ENCODE measurements at regions not wholly inside any gene's neighbourhood (a gene's known extent, or its start where the extent isn't known, plus 50 kb on each side); places are given as distances from the start of the nearest gene placed in this dataset.

- no peak for DNase-seq
Measured at GRCh38 chr6:40936818-40937251, 102.2 kb downstream of the UNC5CL start.

- no peak for DNase-seq
Measured at GRCh38 chr6:40933864-40934263, 105.2 kb downstream of the UNC5CL start.

GRCh38 chr6:40932953-40933352, 106.1 kb downstream of the UNC5CL start:
- DNase-seq, result no peak

GRCh38 chr6:40932366-40932765, 106.7 kb downstream of the UNC5CL start:
- no peak for DNase-seq

- no peak for DNase-seq
Measured at GRCh38 chr6:40931931-40932330, 107.1 kb downstream of the UNC5CL start.

GRCh38 chr6:40930555-40930954, 108.5 kb downstream of the UNC5CL start:
- DNase-seq, result no peak

- no peak for DNase-seq
Measured at GRCh38 chr6:40930045-40930444, 109.0 kb downstream of the UNC5CL start.

GRCh38 chr6:40929176-40929575, 109.8 kb downstream of the UNC5CL start:
- DNase-seq, result no peak

GRCh38 chr6:40928763-40929162, 110.3 kb downstream of the UNC5CL start:
- DNase-seq, result no peak

GRCh38 chr6:40928307-40928706, 110.7 kb downstream of the UNC5CL start:
- DNase-seq, result no peak

GRCh38 chr6:40925341-40925740, 113.7 kb downstream of the UNC5CL start:
- DNase-seq, result no peak

GRCh38 chr6:40924839-40925238, 114.2 kb downstream of the UNC5CL start:
- no peak for DNase-seq

- DNase-seq, result no peak
Measured at GRCh38 chr6:40923880-40924279, 115.1 kb downstream of the UNC5CL start.

- DNase-seq, result no peak
Measured at GRCh38 chr6:40923326-40923725, 115.7 kb downstream of the UNC5CL start.

GRCh38 chr6:40922281-40922680, 116.7 kb downstream of the UNC5CL start:
- DNase-seq, result no peak

GRCh38 chr6:40918040-40918651, 120.9 kb downstream of the UNC5CL start:
- no peak for DNase-seq

- no peak for DNase-seq
Measured at GRCh38 chr6:40917603-40918002, 121.4 kb downstream of the UNC5CL start.

- DNase-seq, result no peak
Measured at GRCh38 chr6:40916845-40917244, 122.2 kb downstream of the UNC5CL start.

- DNase-seq, result no peak
Measured at GRCh38 chr6:40915165-40915564, 123.9 kb downstream of the UNC5CL start.

- no peak for DNase-seq
Measured at GRCh38 chr6:40914005-40914404, 125.0 kb downstream of the UNC5CL start.

- no peak for DNase-seq
Measured at GRCh38 chr6:40912158-40912946, 126.7 kb downstream of the UNC5CL start.

- no peak for DNase-seq
Measured at GRCh38 chr6:40910260-40910893, 128.6 kb downstream of the UNC5CL start.

GRCh38 chr6:40909811-40910210, 129.2 kb downstream of the UNC5CL start:
- DNase-seq, result no peak

GRCh38 chr6:40907198-40907701, 131.8 kb downstream of the UNC5CL start:
- DNase-seq, result no peak
